ENCODE measurements at regions not wholly inside any gene's neighbourhood (a gene's known extent, or its start where the extent isn't known, plus 50 kb on each side); places are given as distances from the start of the nearest gene placed in this dataset.

GRCh38 chr2:176534798-176535466 lies 265.7 kb downstream of the MTX2 start:
- no peaks in the 10 kb centered on the region for H3K9me3 ChIP-seq (ENCODE audit: control insufficient read depth in 2 of 2, low read length in 2 of 2)
- H3K27ac ChIP-seq (ENCODE audit: low read depth in 2 of 2, low read length in 2 of 2), result no peak overlapping the region
- no peak overlapping the region for H3K9ac ChIP-seq (ENCODE audit: low read depth in 1 of 2, low read length in 2 of 2)
- H3K36me3 ChIP-seq (ENCODE audit: control insufficient read depth in 2 of 2, insufficient read depth in 2 of 2, low read length in 2 of 2), result no peaks in the 10 kb centered on the region
- no peaks in the 10 kb centered on the region for H3K27me3 ChIP-seq (ENCODE audit: control insufficient read depth in 2 of 2, insufficient read depth in 2 of 2, low read length in 2 of 2)
- no peak overlapping the region for H3K4me3 ChIP-seq (ENCODE audit: low read length in 2 of 2)
- no peaks in the 10 kb centered on the region for H3K4me1 ChIP-seq (ENCODE audit: control insufficient read depth in 2 of 2, insufficient read depth in 2 of 2, low read length in 2 of 2)

- Histone ChIP-seq H3K36me3 (ENCODE audit: control insufficient read depth in 2 of 2, insufficient read depth in 2 of 2, low read length in 2 of 2) (no peaks in the 10 kb centered on the region), H3K4me1 (ENCODE audit: control insufficient read depth in 2 of 2, insufficient read depth in 2 of 2, low read length in 2 of 2) (no peaks in the 10 kb centered on the region), H3K9ac (ENCODE audit: low read depth in 1 of 2, low read length in 2 of 2) (no peak overlapping the region), H3K4me3 (ENCODE audit: low read length in 2 of 2) (no peak overlapping the region), H3K27me3 (ENCODE audit: control insufficient read depth in 2 of 2, insufficient read depth in 2 of 2, low read length in 2 of 2) (no peaks in the 10 kb centered on the region), H3K27ac (ENCODE audit: low read depth in 2 of 2, low read length in 2 of 2) (no peak overlapping the region), H3K9me3 (ENCODE audit: control insufficient read depth in 2 of 2, low read length in 2 of 2) (no peaks in the 10 kb centered on the region)
Observed at GRCh38 chr2:176535467-176536113, 266.3 kb downstream of the MTX2 start.

- Histone ChIP-seq H3K36me3 (ENCODE audit: control insufficient read depth in 2 of 2, insufficient read depth in 2 of 2, low read length in 2 of 2) (no peaks in the 10 kb centered on the region), H3K27me3 (ENCODE audit: control insufficient read depth in 2 of 2, insufficient read depth in 2 of 2, low read length in 2 of 2) (no peaks in the 10 kb centered on the region), H3K27ac (ENCODE audit: low read depth in 2 of 2, low read length in 2 of 2) (no peak overlapping the region), H3K4me1 (ENCODE audit: control insufficient read depth in 2 of 2, insufficient read depth in 2 of 2, low read length in 2 of 2) (no peaks in the 10 kb centered on the region), H3K9me3 (ENCODE audit: control insufficient read depth in 2 of 2, low read length in 2 of 2) (no peaks in the 10 kb centered on the region), H3K4me3 (ENCODE audit: low read length in 2 of 2) (no peak overlapping the region), H3K9ac (ENCODE audit: low read depth in 1 of 2, low read length in 2 of 2) (no peak overlapping the region)
Observed at GRCh38 chr2:176536439-176537133, 267.3 kb downstream of the MTX2 start.

- no peak overlapping the region for H3K9ac ChIP-seq (ENCODE audit: low read depth in 1 of 2, low read length in 2 of 2)
- H3K36me3 ChIP-seq (ENCODE audit: control insufficient read depth in 2 of 2, insufficient read depth in 2 of 2, low read length in 2 of 2), result no peaks in the 10 kb centered on the region
- H3K4me3 ChIP-seq (ENCODE audit: low read length in 2 of 2), result no peak overlapping the region
- H3K4me1 ChIP-seq (ENCODE audit: control insufficient read depth in 2 of 2, insufficient read depth in 2 of 2, low read length in 2 of 2), result no peaks in the 10 kb centered on the region
- H3K27ac ChIP-seq (ENCODE audit: low read depth in 2 of 2, low read length in 2 of 2), result no peak overlapping the region
- H3K27me3 ChIP-seq (ENCODE audit: control insufficient read depth in 2 of 2, insufficient read depth in 2 of 2, low read length in 2 of 2), result no peaks in the 10 kb centered on the region
- no peaks in the 10 kb centered on the region for H3K9me3 ChIP-seq (ENCODE audit: control insufficient read depth in 2 of 2, low read length in 2 of 2)
Observed at GRCh38 chr2:176537932-176538331, 268.7 kb downstream of the MTX2 start.

GRCh38 chr2:176540995-176541394 lies 271.8 kb downstream of the MTX2 start:
- no peaks in the 10 kb centered on the region for H3K9me3 ChIP-seq (ENCODE audit: control insufficient read depth in 2 of 2, low read length in 2 of 2)
- no peaks in the 10 kb centered on the region for H3K4me1 ChIP-seq (ENCODE audit: control insufficient read depth in 2 of 2, insufficient read depth in 2 of 2, low read length in 2 of 2)
- no peaks in the 10 kb centered on the region for H3K27me3 ChIP-seq (ENCODE audit: control insufficient read depth in 2 of 2, insufficient read depth in 2 of 2, low read length in 2 of 2)
- H3K36me3 ChIP-seq (ENCODE audit: control insufficient read depth in 2 of 2, insufficient read depth in 2 of 2, low read length in 2 of 2), result no peaks in the 10 kb centered on the region
- no peak overlapping the region for H3K27ac ChIP-seq (ENCODE audit: low read depth in 2 of 2, low read length in 2 of 2)
- H3K4me3 ChIP-seq (ENCODE audit: low read length in 2 of 2), result no peak overlapping the region
- H3K9ac ChIP-seq (ENCODE audit: low read depth in 1 of 2, low read length in 2 of 2), result no peak overlapping the region

GRCh38 chr2:176542476-176542875 lies 273.2 kb downstream of the MTX2 start:
- Histone ChIP-seq H3K9me3 (ENCODE audit: control insufficient read depth in 2 of 2, low read length in 2 of 2) (no peaks in the 10 kb centered on the region), H3K27me3 (ENCODE audit: control insufficient read depth in 2 of 2, insufficient read depth in 2 of 2, low read length in 2 of 2) (no peaks in the 10 kb centered on the region), H3K36me3 (ENCODE audit: control insufficient read depth in 2 of 2, insufficient read depth in 2 of 2, low read length in 2 of 2) (no peaks in the 10 kb centered on the region), H3K4me3 (ENCODE audit: low read length in 2 of 2) (no peak overlapping the region), H3K9ac (ENCODE audit: low read depth in 1 of 2, low read length in 2 of 2) (no peak overlapping the region), H3K4me1 (ENCODE audit: control insufficient read depth in 2 of 2, insufficient read depth in 2 of 2, low read length in 2 of 2) (no peaks in the 10 kb centered on the region), H3K27ac (ENCODE audit: low read depth in 2 of 2, low read length in 2 of 2) (no peak overlapping the region)

- Histone ChIP-seq H3K9me3 (ENCODE audit: control insufficient read depth in 2 of 2, low read length in 2 of 2) (no peaks in the 10 kb centered on the region), H3K36me3 (ENCODE audit: control insufficient read depth in 2 of 2, insufficient read depth in 2 of 2, low read length in 2 of 2) (no peaks in the 10 kb centered on the region), H3K27me3 (ENCODE audit: control insufficient read depth in 2 of 2, insufficient read depth in 2 of 2, low read length in 2 of 2) (no peaks in the 10 kb centered on the region), H3K4me1 (ENCODE audit: control insufficient read depth in 2 of 2, insufficient read depth in 2 of 2, low read length in 2 of 2) (no peaks in the 10 kb centered on the region), H3K9ac (ENCODE audit: low read depth in 1 of 2, low read length in 2 of 2) (no peak overlapping the region), H3K4me3 (ENCODE audit: low read length in 2 of 2) (no peak overlapping the region), H3K27ac (ENCODE audit: low read depth in 2 of 2, low read length in 2 of 2) (no peak overlapping the region)
Observed at GRCh38 chr2:176544557-176544956, 275.3 kb downstream of the MTX2 start.

GRCh38 chr2:176544991-176545956 lies 276.0 kb downstream of the MTX2 start:
- H3K27ac ChIP-seq (ENCODE audit: low read depth in 2 of 2, low read length in 2 of 2), result no peak overlapping the region
- no peaks in the 10 kb centered on the region for H3K27me3 ChIP-seq (ENCODE audit: control insufficient read depth in 2 of 2, insufficient read depth in 2 of 2, low read length in 2 of 2)
- H3K9ac ChIP-seq (ENCODE audit: low read depth in 1 of 2, low read length in 2 of 2), result no peak overlapping the region
- no peaks in the 10 kb centered on the region for H3K36me3 ChIP-seq (ENCODE audit: control insufficient read depth in 2 of 2, insufficient read depth in 2 of 2, low read length in 2 of 2)
- H3K9me3 ChIP-seq (ENCODE audit: control insufficient read depth in 2 of 2, low read length in 2 of 2), result no peaks in the 10 kb centered on the region
- H3K4me3 ChIP-seq (ENCODE audit: low read length in 2 of 2), result no peak overlapping the region
- H3K4me1 ChIP-seq (ENCODE audit: control insufficient read depth in 2 of 2, insufficient read depth in 2 of 2, low read length in 2 of 2), result no peaks in the 10 kb centered on the region

- Histone ChIP-seq H3K4me1 (ENCODE audit: control insufficient read depth in 2 of 2, insufficient read depth in 2 of 2, low read length in 2 of 2) (no peaks in the 10 kb centered on the region), H3K36me3 (ENCODE audit: control insufficient read depth in 2 of 2, insufficient read depth in 2 of 2, low read length in 2 of 2) (no peaks in the 10 kb centered on the region), H3K4me3 (ENCODE audit: low read length in 2 of 2) (no peak overlapping the region), H3K9me3 (ENCODE audit: control insufficient read depth in 2 of 2, low read length in 2 of 2) (no peaks in the 10 kb centered on the region), H3K27me3 (ENCODE audit: control insufficient read depth in 2 of 2, insufficient read depth in 2 of 2, low read length in 2 of 2) (no peaks in the 10 kb centered on the region), H3K9ac (ENCODE audit: low read depth in 1 of 2, low read length in 2 of 2) (no peak overlapping the region), H3K27ac (ENCODE audit: low read depth in 2 of 2, low read length in 2 of 2) (no peak overlapping the region)
Observed at GRCh38 chr2:176546550-176546949, 277.3 kb downstream of the MTX2 start.
